H9 (cell line): ENCODE measurements at regions not wholly inside any gene's neighbourhood (a gene's known extent, or its start where the extent isn't known, plus 50 kb on each side); places are given as distances from the start of the nearest gene placed in this dataset.

Source experiments
- DNase-seq: peaks from one replicate; pipeline ENCODE4 v3.0.0-alpha.2; 2017
- H2AFZ ChIP-seq: one replicate; pipeline ENCODE4 v1.6.1; 2013; ENCODE audit warnings: mild to moderate bottlenecking, low read length, control low read depth, moderate library complexity
- H2AK5ac ChIP-seq: 2 replicates; pipeline ENCODE4 v1.6.1; 2013; ENCODE audit warnings: low read length, control low read depth, mixed read lengths; ENCODE audit not compliant: insufficient read length
- H2BK120ac ChIP-seq: one replicate; pipeline ENCODE4 v1.6.1; 2013; ENCODE audit warnings: low read depth, mild to moderate bottlenecking, low read length, control low read depth, inconsistent platforms; ENCODE audit not compliant: poor library complexity, severe bottlenecking
- H2BK12ac ChIP-seq: 2 replicates; pipeline ENCODE4 v1.6.1; 2013; ENCODE audit warnings: low read length, control low read depth, mixed read lengths, low read depth; ENCODE audit not compliant: insufficient read length
- H2BK15ac ChIP-seq: 2 replicates; pipeline ENCODE4 v1.6.1; 2013; ENCODE audit warnings: low read depth, low read length, control low read depth
- H2BK20ac ChIP-seq: one replicate; pipeline ENCODE4 v1.6.1; 2013; ENCODE audit warnings: low read depth, mild to moderate bottlenecking, low read length, control low read depth, inconsistent platforms; ENCODE audit not compliant: poor library complexity, severe bottlenecking
- H2BK5ac ChIP-seq: 2 replicates; pipeline ENCODE4 v1.6.1; 2013; ENCODE audit warnings: low read length, control low read depth, mixed read lengths; ENCODE audit not compliant: insufficient read length
- H3K14ac ChIP-seq: 2 replicates; pipeline ENCODE4 v1.6.1; 2013; ENCODE audit warnings: low read length, control low read depth; ENCODE audit not compliant: insufficient read depth
- H3K18ac ChIP-seq: 2 replicates; pipeline ENCODE4 v1.6.1; 2013; ENCODE audit warnings: low read depth, mild to moderate bottlenecking, mixed read lengths, low read length, control low read depth; ENCODE audit not compliant: insufficient read length
- H3K23ac ChIP-seq: 2 replicates; pipeline ENCODE4 v1.6.1; 2013; ENCODE audit warnings: low read length, control low read depth, mixed read lengths, low read depth; ENCODE audit not compliant: insufficient read length
- H3K23me2 ChIP-seq: 2 replicates; pipeline ENCODE4 v1.6.1; 2013; ENCODE audit warnings: low read depth, mild to moderate bottlenecking, mixed read lengths, low read length, control low read depth; ENCODE audit not compliant: insufficient read length, poor library complexity, severe bottlenecking
- H3K27ac ChIP-seq: 2 replicates; pipeline ENCODE4 v1.5.1; 2013; ENCODE audit warnings: low read length, control low read depth, mixed read lengths, low read depth; ENCODE audit not compliant: insufficient read length
- H3K27me3 ChIP-seq: 2 replicates; pipeline ENCODE4 v1.6.1; 2013; ENCODE audit warnings: low read length, control low read depth, inconsistent platforms; ENCODE audit not compliant: insufficient read depth
- H3K4ac ChIP-seq: 2 replicates; pipeline ENCODE4 v1.6.1; 2013; ENCODE audit warnings: low read depth, mild to moderate bottlenecking, control low read depth, inconsistent platforms, low read length, moderate library complexity
- H3K4me1 ChIP-seq: 2 replicates; pipeline ENCODE4 v1.6.1; 2013; ENCODE audit warnings: low read length, control low read depth, inconsistent platforms; ENCODE audit not compliant: insufficient read depth
- H3K4me2 ChIP-seq: 2 replicates; pipeline ENCODE4 v1.6.1; 2013; ENCODE audit warnings: low read length, control low read depth, mixed read lengths; ENCODE audit not compliant: insufficient read length, insufficient read depth
- H3K56ac ChIP-seq: 2 replicates; pipeline ENCODE4 v1.6.1; 2013; ENCODE audit warnings: low read depth, mild to moderate bottlenecking, mixed read lengths, low read length, control low read depth; ENCODE audit not compliant: insufficient read length
- H3K79me1 ChIP-seq: 2 replicates; pipeline ENCODE4 v1.6.1; 2013; ENCODE audit warnings: low read depth, mild to moderate bottlenecking, moderate library complexity, low read length, control low read depth, inconsistent platforms; ENCODE audit not compliant: insufficient read depth, poor library complexity, severe bottlenecking
- H3K79me2 ChIP-seq: 2 replicates; pipeline ENCODE4 v1.6.1; 2013; ENCODE audit warnings: low read length, control low read depth, inconsistent platforms; ENCODE audit not compliant: insufficient read depth
- H3K9ac ChIP-seq: 2 replicates; pipeline ENCODE4 v1.6.1; 2013; ENCODE audit warnings: low read length, control low read depth, mixed read lengths; ENCODE audit not compliant: insufficient read length; ENCODE audit errors: extremely low read depth
- H3K9me3 ChIP-seq: one replicate; pipeline ENCODE4 v1.6.1; 2013; ENCODE audit warnings: low read depth, low read length, inconsistent platforms; ENCODE audit not compliant: control insufficient read depth
- H3T11ph ChIP-seq: one replicate; pipeline ENCODE4 v1.6.1; 2013; ENCODE audit warnings: mild to moderate bottlenecking, low read length, control low read depth, inconsistent platforms
- H4K20me1 ChIP-seq: one replicate; pipeline ENCODE4 v1.6.1; 2013; ENCODE audit not compliant: control insufficient read depth, insufficient read length, insufficient read depth
- H4K5ac ChIP-seq: 2 replicates; pipeline ENCODE4 v1.6.1; 2013; ENCODE audit warnings: low read depth, mild to moderate bottlenecking, mixed read lengths, low read length, control low read depth; ENCODE audit not compliant: insufficient read length
- H4K8ac ChIP-seq: replicated peaks from 2 replicates; pipeline ENCODE4 v1.6.1; 2013; ENCODE audit warnings: low read length, control low read depth, mixed read lengths, low read depth; ENCODE audit not compliant: insufficient read length
- H4K91ac ChIP-seq: 2 replicates; pipeline ENCODE4 v1.6.1; 2013; ENCODE audit warnings: low read depth, mild to moderate bottlenecking, moderate library complexity, mixed read lengths, low read length, control low read depth; ENCODE audit not compliant: insufficient read length
- H3K27ac Mint-ChIP-seq, 3 experiments: 2 replicates in 2 of 3; 3 replicates in 1 of 3; pipeline ENCODE4 v1.8.0; 2020 to 2021; ENCODE audit warnings: mixed read lengths in 3 of 3, mild to moderate bottlenecking in 1 of 3, moderate library complexity in 1 of 3
- H3K27me3 Mint-ChIP-seq: 2 replicates; pipeline ENCODE4 v1.8.0; 2021; ENCODE audit warnings: low read depth, mild to moderate bottlenecking, moderate library complexity, mixed read lengths
- H3K36me3 Mint-ChIP-seq, 3 experiments: 2 replicates in 2 of 3; 3 replicates in 1 of 3; pipeline ENCODE4 v1.8.0; 2020 to 2021; ENCODE audit warnings: low read depth in 3 of 3, mixed read lengths in 3 of 3; ENCODE audit not compliant: insufficient read depth in 1 of 3
- H3K4me1 Mint-ChIP-seq, 2 experiments: 2 replicates each; pipeline ENCODE4 v1.8.0; 2020; ENCODE audit warnings: mixed read lengths in 2 of 2
- H3K4me3 Mint-ChIP-seq, 2 experiments: 2 replicates in 1 of 2; 3 replicates in 1 of 2; pipeline ENCODE4 v1.8.0; 2020 to 2021; ENCODE audit warnings: mild to moderate bottlenecking in 2 of 2, mixed read lengths in 2 of 2, moderate library complexity in 1 of 2
- H3K9me3 Mint-ChIP-seq, 2 experiments: 2 replicates in 1 of 2; 3 replicates in 1 of 2; pipeline ENCODE4 v1.8.0; 2020; ENCODE audit warnings: mild to moderate bottlenecking in 2 of 2, mixed read lengths in 2 of 2, moderate library complexity in 1 of 2
- CTCF ChIP-seq: fragments of 200-600 bp; sonication (generic); conservative IDR thresholded peaks from 3 replicates; pipeline ENCODE4 v1.8.0; 2021; ENCODE audit warnings: antibody characterized with exemption, mild to moderate bottlenecking
- WGBS: extraction: QIAGEN DNeasy Blood & Tissue Kit; methylation state at CpG from one replicate; pipeline ENCODE4 v1.1.7; 2013; ENCODE audit warnings: missing lambda C conversion rate, low lambda C conversion rate, mixed read lengths; ENCODE audit not compliant: insufficient read length; ENCODE audit errors: extremely low coverage; 5-methylcytosine and 5-hydroxymethylcytosine counted together

- H2AFZ ChIP-seq, result no peak overlapping the region
- TF ChIP-seq CTCF, result no peak
- no peak overlapping the region for H2AK5ac ChIP-seq
- no peak overlapping the region for H3K4me3 Mint-ChIP-seq
- H3K4me1 Mint-ChIP-seq, result peaks cover 6% of the 10 kb centered on the region in 2 experiments
- no peak overlapping the region for H3K14ac ChIP-seq
- no peaks in the 10 kb centered on the region for H3K79me1 ChIP-seq
- H3K9me3 ChIP-seq, result no peaks in the 10 kb centered on the region
- peaks cover 0 to 5% (median 0%) of the 10 kb centered on the region in 3 experiments; a peak in 2 of 7 replicates for H3K36me3 Mint-ChIP-seq
- no peak for DNase-seq
- H2BK12ac ChIP-seq, result no peak overlapping the region
- no peak overlapping the region for H3K9ac ChIP-seq
- H3K27ac Mint-ChIP-seq, result no peak overlapping the region
- WGBS, result no CpG with 5 or more reads among the region's 5 CpGs
- no peak overlapping the region for H2BK15ac ChIP-seq
- no peaks in the 10 kb centered on the region for H3K79me2 ChIP-seq
- no peaks in the 10 kb centered on the region for H3K27me3 ChIP-seq
- no peaks in the 10 kb centered on the region for H3K4me1 ChIP-seq
- no peak overlapping the region for H4K8ac ChIP-seq
- H3K4me2 ChIP-seq, result no peak overlapping the region
- no peaks in the 10 kb centered on the region for H4K20me1 ChIP-seq
- H2BK5ac ChIP-seq, result no peak overlapping the region
- H3K27me3 Mint-ChIP-seq, result 0 out of 2 replicates have a peak, but pooled peaks cover 4% of the 10 kb centered on the region
- H4K5ac ChIP-seq, result no peak overlapping the region
- no peak overlapping the region for H3K56ac ChIP-seq
- no peaks in the 10 kb centered on the region for H3K23me2 ChIP-seq
- H3T11ph ChIP-seq, result no peak overlapping the region
- H3K9me3 Mint-ChIP-seq, result peaks cover 4 to 5% of the 10 kb centered on the region in 2 experiments; a peak in 3 of 5 replicates
- no peak overlapping the region for H3K4ac ChIP-seq
- H2BK120ac ChIP-seq, result no peak overlapping the region
- H4K91ac ChIP-seq, result no peak overlapping the region
- no peak overlapping the region for H3K23ac ChIP-seq
- no peak overlapping the region for H2BK20ac ChIP-seq
- no peak overlapping the region for H3K18ac ChIP-seq
- no peak overlapping the region for H3K27ac ChIP-seq
These were observed 56.0 kb upstream of the ST8SIA6 start for GRCh38 chr10:17510242-17510908.
